Fibroblast of mammary gland (primary cell): ENCODE measurements at regions not wholly inside any gene's neighbourhood (a gene's known extent, or its start where the extent isn't known, plus 50 kb on each side); places are given as distances from the start of the nearest gene placed in this dataset.

ENCODE experiments used
- DNase-seq: peaks from one replicate; pipeline ENCODE4 v3.0.0-alpha.2; 2010; ENCODE audit warnings: low read depth
- H3K4me3 ChIP-seq: 2 replicates; pipeline ENCODE4 v1.5.1; 2011; ENCODE audit warnings: low read depth, mild to moderate bottlenecking, low read length, moderate library complexity; ENCODE audit not compliant: control insufficient read depth
- CTCF ChIP-seq: conservative IDR thresholded peaks from 2 replicates; pipeline ENCODE4 v1.5.1; 2011; ENCODE audit warnings: low read depth, low read length, inconsistent platforms; ENCODE audit not compliant: control insufficient read depth, insufficient read depth

DNA sequence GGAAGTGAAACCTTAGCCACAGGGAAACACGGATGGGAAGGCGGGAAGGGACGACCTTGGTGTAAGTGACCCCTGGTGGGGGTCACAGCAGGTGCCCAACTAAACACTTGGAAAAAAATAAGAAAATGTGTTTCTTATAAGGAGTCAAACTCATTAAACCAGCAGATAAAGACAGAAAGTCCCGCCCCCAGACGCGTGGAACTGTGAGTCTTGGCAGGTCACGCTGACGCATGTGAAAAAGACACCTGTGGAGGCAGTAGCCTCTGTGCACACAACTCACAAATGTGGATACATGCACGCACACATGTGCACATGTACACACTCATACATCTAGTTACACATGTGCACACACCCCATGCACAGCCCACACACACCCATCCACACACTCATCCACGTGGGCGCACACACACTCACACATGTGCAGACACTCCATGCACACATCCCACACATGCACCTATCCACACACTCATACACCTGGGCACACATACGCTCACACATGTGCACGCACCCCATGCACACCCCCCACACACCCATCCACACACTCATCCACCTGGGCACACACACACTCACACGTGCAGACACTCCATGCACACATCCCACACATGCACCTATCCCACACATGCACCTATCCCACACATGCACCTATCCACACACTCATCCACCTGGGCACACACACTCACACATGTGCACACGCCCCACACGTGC lies 432.4 kb downstream of the SOX9 start:
- H3K4me3 ChIP-seq, result no peak overlapping the region
- TF ChIP-seq CTCF, result no peak
- no peak for DNase-seq

- no peak overlapping the region for H3K4me3 ChIP-seq
- no peak for TF ChIP-seq CTCF
Measured at GRCh38 chr17:72554508-72554907, 433.7 kb downstream of the SOX9 start.

DNA sequence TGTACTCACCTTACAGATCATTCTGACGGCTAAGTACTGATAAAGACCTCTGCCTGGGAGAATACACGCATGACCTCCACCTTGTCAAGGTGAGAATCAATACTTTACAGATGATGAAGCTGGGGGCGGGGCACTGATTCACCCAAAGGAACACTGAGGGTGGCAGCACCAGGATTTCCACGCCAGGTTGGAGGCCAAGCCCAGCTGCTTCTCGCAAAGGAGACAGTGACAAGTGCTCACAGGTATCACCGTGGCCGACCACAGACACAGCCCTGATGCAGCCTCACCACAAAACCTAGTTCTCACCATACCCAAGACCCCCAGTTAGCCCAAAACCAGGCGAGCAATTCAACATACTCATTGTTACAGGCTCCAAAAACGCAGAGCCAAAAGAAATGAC lies 434.2 kb downstream of the SOX9 start:
- no peak for DNase-seq
- H3K4me3 ChIP-seq, result no peak overlapping the region
- TF ChIP-seq CTCF, result no peak

More at GRCh38 chr17:72554508-72554907, 433.7 kb downstream of the SOX9 start:
- DNase-seq, result no peak

DNA sequence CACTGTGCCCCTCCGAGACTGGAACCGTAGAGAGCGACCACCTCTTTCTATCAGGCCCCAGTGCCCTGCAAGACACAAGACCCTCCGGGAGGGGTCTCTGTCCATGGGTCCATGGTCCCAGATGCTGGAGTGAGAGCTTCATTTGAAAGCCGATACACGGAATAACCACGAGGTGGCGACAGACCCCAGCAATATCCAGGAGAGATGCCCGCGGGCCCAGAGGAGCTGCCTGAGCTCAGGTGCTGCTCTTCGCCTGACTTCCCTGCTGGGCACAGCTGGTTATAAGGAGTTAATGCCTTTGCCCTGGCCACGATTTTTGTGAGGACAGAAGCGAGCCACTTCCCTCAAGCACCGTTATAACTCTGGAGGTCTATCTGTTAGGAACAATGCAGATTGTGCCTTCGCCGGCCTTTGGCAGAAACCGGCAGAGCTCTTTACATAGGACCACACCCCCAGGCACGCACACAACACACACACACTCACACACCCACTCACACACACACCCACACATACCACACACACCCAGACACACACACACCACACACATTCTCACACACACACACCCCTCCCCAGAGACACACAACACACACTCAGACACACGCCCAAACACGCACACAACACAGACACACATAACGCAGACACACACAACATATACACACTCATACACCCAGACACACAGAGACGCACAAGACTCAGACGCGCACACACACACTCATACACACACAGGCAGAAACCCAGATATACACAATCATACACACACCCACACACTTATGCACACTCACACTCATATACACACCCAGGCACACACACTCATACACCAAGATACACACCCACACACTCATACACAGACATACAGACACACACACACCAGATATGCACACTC lies 436.4 kb downstream of the SOX9 start:
- no peak overlapping the region for H3K4me3 ChIP-seq
- DNase-seq, result peak; percentile 56
- peak; percentile 85 for TF ChIP-seq CTCF

- DNase-seq, result no peak
- TF ChIP-seq CTCF, result no peak
- no peak overlapping the region for H3K4me3 ChIP-seq
Measured at GRCh38 chr17:72558971-72559476, 438.2 kb downstream of the SOX9 start.

- peak; percentile 85 for TF ChIP-seq CTCF
- DNase-seq, result peak; percentile 58
- no peak overlapping the region for H3K4me3 ChIP-seq
Measured at GRCh38 chr17:72560303-72561247, 439.8 kb downstream of the SOX9 start.
